ENCODE measurements at regions not wholly inside any gene's neighbourhood (a gene's known extent, or its start where the extent isn't known, plus 50 kb on each side); places are given as distances from the start of the nearest gene placed in this dataset.
"Not testable (repeated sequence)": the region's sequence is repeated elsewhere in the genome, so short reads cannot be mapped to it uniquely, and the experiment has no call there.

GRCh38 chr7:66481229-66481628 lies 147.5 kb upstream of the KCTD7 start:
- peaks cover 0 to 18% (median 2%) of the 10 kb centered on the region in 3 donors for H3K36me3 ChIP-seq (ENCODE audit: control insufficient read depth in 3 of 3, insufficient read depth in 2 of 3, low read depth in 1 of 3, low read length in 3 of 3)
- DNase-seq; H3K27me3 ChIP-seq (ENCODE audit: control insufficient read depth in 3 of 3, insufficient read depth in 3 of 3, low read length in 3 of 3); H3K4me1 ChIP-seq (ENCODE audit: control insufficient read depth in 3 of 3, insufficient read depth in 2 of 3, low read depth in 1 of 3, low read length in 2 of 3); H3K4me3 ChIP-seq (ENCODE audit: low read depth in 1 of 3, low read length in 3 of 3); H3K9me3 ChIP-seq (ENCODE audit: control insufficient read depth in 2 of 2, insufficient read depth in 1 of 2, low read depth in 1 of 2, low read length in 1 of 2); H3K27ac ChIP-seq (ENCODE audit: low read depth in 1 of 3, low read length in 2 of 3); FAIRE-seq: not testable (repeated sequence)
- WGBS, 3 donors: 75 to 89% (median 80%) methylated on average over 1 of the region's 1 CpG

GRCh38 chr7:66489065-66489464 lies 139.6 kb upstream of the KCTD7 start:
- not testable (repeated sequence) for H3K27ac ChIP-seq (ENCODE audit: low read depth in 1 of 3, low read length in 2 of 3); DNase-seq; H3K4me3 ChIP-seq (ENCODE audit: low read depth in 1 of 3, low read length in 3 of 3); H3K4me1 ChIP-seq (ENCODE audit: control insufficient read depth in 3 of 3, insufficient read depth in 2 of 3, low read depth in 1 of 3, low read length in 2 of 3); FAIRE-seq; H3K27me3 ChIP-seq (ENCODE audit: control insufficient read depth in 3 of 3, insufficient read depth in 3 of 3, low read length in 3 of 3); H3K9me3 ChIP-seq (ENCODE audit: control insufficient read depth in 2 of 2, insufficient read depth in 1 of 2, low read depth in 1 of 2, low read length in 1 of 2); H3K36me3 ChIP-seq (ENCODE audit: control insufficient read depth in 3 of 3, insufficient read depth in 2 of 3, low read depth in 1 of 3, low read length in 3 of 3)
- WGBS, 3 donors: 96 to 97% (median 97%) methylated on average over 8 of the region's 8 CpGs

- H3K36me3 ChIP-seq (ENCODE audit: control insufficient read depth in 3 of 3, insufficient read depth in 2 of 3, low read depth in 1 of 3, low read length in 3 of 3); DNase-seq; H3K27me3 ChIP-seq (ENCODE audit: control insufficient read depth in 3 of 3, insufficient read depth in 3 of 3, low read length in 3 of 3); H3K4me1 ChIP-seq (ENCODE audit: control insufficient read depth in 3 of 3, insufficient read depth in 2 of 3, low read depth in 1 of 3, low read length in 2 of 3); H3K4me3 ChIP-seq (ENCODE audit: low read depth in 1 of 3, low read length in 3 of 3); H3K27ac ChIP-seq (ENCODE audit: low read depth in 1 of 3, low read length in 2 of 3); FAIRE-seq; H3K9me3 ChIP-seq (ENCODE audit: control insufficient read depth in 2 of 2, insufficient read depth in 1 of 2, low read depth in 1 of 2, low read length in 1 of 2): not testable (repeated sequence)
- 34 to 93% (median 68%) methylated on average over 2 of the region's 2 CpGs for WGBS, 3 donors
Measured at GRCh38 chr7:66489741-66490140, 138.9 kb upstream of the KCTD7 start.

GRCh38 chr7:66490979-66491378 lies 137.7 kb upstream of the KCTD7 start:
- WGBS, 3 donors: 87 to 98% (median 91%) methylated on average over 7 to 10 of the region's 11 CpGs

GRCh38 chr7:66492405-66492804 lies 136.3 kb upstream of the KCTD7 start:
- Histone ChIP-seq H3K27ac (ENCODE audit: low read depth in 1 of 3, low read length in 2 of 3) (peak overlapping the region in 1 of 3 donors; percentile 86), H3K4me3 (ENCODE audit: low read depth in 1 of 3, low read length in 3 of 3) (peak overlapping the region in 1 of 3 donors; percentile 87)
- H3K27me3 ChIP-seq (ENCODE audit: control insufficient read depth in 3 of 3, insufficient read depth in 3 of 3, low read length in 3 of 3); H3K4me1 ChIP-seq (ENCODE audit: control insufficient read depth in 3 of 3, insufficient read depth in 2 of 3, low read depth in 1 of 3, low read length in 2 of 3); H3K36me3 ChIP-seq (ENCODE audit: control insufficient read depth in 3 of 3, insufficient read depth in 2 of 3, low read depth in 1 of 3, low read length in 3 of 3); DNase-seq; FAIRE-seq; H3K9me3 ChIP-seq (ENCODE audit: control insufficient read depth in 2 of 2, insufficient read depth in 1 of 2, low read depth in 1 of 2, low read length in 1 of 2): not testable (repeated sequence)
- WGBS, 3 donors: 92 to 95% (median 95%) methylated on average over 6 to 7 of the region's 7 CpGs

More at GRCh38 chr7:66490979-66491378, 137.7 kb upstream of the KCTD7 start:
- not testable (repeated sequence) for H3K4me3 ChIP-seq (ENCODE audit: low read depth in 1 of 3, low read length in 3 of 3); DNase-seq; H3K4me1 ChIP-seq (ENCODE audit: control insufficient read depth in 3 of 3, insufficient read depth in 2 of 3, low read depth in 1 of 3, low read length in 2 of 3); H3K9me3 ChIP-seq (ENCODE audit: control insufficient read depth in 2 of 2, insufficient read depth in 1 of 2, low read depth in 1 of 2, low read length in 1 of 2); H3K36me3 ChIP-seq (ENCODE audit: control insufficient read depth in 3 of 3, insufficient read depth in 2 of 3, low read depth in 1 of 3, low read length in 3 of 3); FAIRE-seq; H3K27me3 ChIP-seq (ENCODE audit: control insufficient read depth in 3 of 3, insufficient read depth in 3 of 3, low read length in 3 of 3); H3K27ac ChIP-seq (ENCODE audit: low read depth in 1 of 3, low read length in 2 of 3)

- Histone ChIP-seq H3K4me3 (ENCODE audit: low read depth in 1 of 3, low read length in 3 of 3) (peak overlapping the region; percentile 37 to 87 (median 80)), H3K36me3 (ENCODE audit: control insufficient read depth in 3 of 3, insufficient read depth in 2 of 3, low read depth in 1 of 3, low read length in 3 of 3) (peaks cover 0 to 2% (median 2%) of the 10 kb centered on the region in 3 donors), H3K27ac (ENCODE audit: low read depth in 1 of 3, low read length in 2 of 3) (peak overlapping the region; percentile 86 to 91 (median 87)), H3K9me3 (ENCODE audit: control insufficient read depth in 2 of 2, insufficient read depth in 1 of 2, low read depth in 1 of 2, low read length in 1 of 2) (no peaks in the 10 kb centered on the region), H3K27me3 (ENCODE audit: control insufficient read depth in 3 of 3, insufficient read depth in 3 of 3, low read length in 3 of 3) (no peaks in the 10 kb centered on the region), H3K4me1 (ENCODE audit: control insufficient read depth in 3 of 3, insufficient read depth in 2 of 3, low read depth in 1 of 3, low read length in 2 of 3) (peaks cover 0 to 5% (median 0%) of the 10 kb centered on the region in 3 donors)
- peak; percentile 98 to 99 for DNase-seq
- WGBS, 3 donors: 0% methylated on average over 62 to 68 of the region's 68 CpGs
- no peak for FAIRE-seq
Measured at GRCh38 chr7:66493235-66494205, 135.2 kb upstream of the KCTD7 start.

- H3K36me3 ChIP-seq (ENCODE audit: control insufficient read depth in 3 of 3, insufficient read depth in 2 of 3, low read depth in 1 of 3, low read length in 3 of 3): peaks cover 0 to 2% (median 0%) of the 10 kb centered on the region in 3 donors
- no peak overlapping the region for H3K4me3 ChIP-seq (ENCODE audit: low read depth in 1 of 3, low read length in 3 of 3)
- H3K9me3 ChIP-seq (ENCODE audit: control insufficient read depth in 2 of 2, insufficient read depth in 1 of 2, low read depth in 1 of 2, low read length in 1 of 2): no peaks in the 10 kb centered on the region
- FAIRE-seq: no peak
- H3K4me1 ChIP-seq (ENCODE audit: control insufficient read depth in 3 of 3, insufficient read depth in 2 of 3, low read depth in 1 of 3, low read length in 2 of 3): peaks cover 0 to 5% (median 0%) of the 10 kb centered on the region in 3 donors
- no peak for DNase-seq
- no peaks in the 10 kb centered on the region for H3K27me3 ChIP-seq (ENCODE audit: control insufficient read depth in 3 of 3, insufficient read depth in 3 of 3, low read length in 3 of 3)
- 78 to 85% (median 81%) methylated on average over 5 of the region's 5 CpGs for WGBS, 3 donors
- H3K27ac ChIP-seq (ENCODE audit: low read depth in 1 of 3, low read length in 2 of 3): no peak overlapping the region
Measured at GRCh38 chr7:66497346-66497745, 131.3 kb upstream of the KCTD7 start.

- no peak overlapping the region for H3K4me3 ChIP-seq (ENCODE audit: low read depth in 1 of 3, low read length in 3 of 3)
- WGBS, 3 donors: 85 to 91% (median 88%) methylated on average over 3 of the region's 3 CpGs
- no peaks in the 10 kb centered on the region for H3K4me1 ChIP-seq (ENCODE audit: control insufficient read depth in 3 of 3, insufficient read depth in 2 of 3, low read depth in 1 of 3, low read length in 2 of 3)
- FAIRE-seq: no peak
- H3K36me3 ChIP-seq (ENCODE audit: control insufficient read depth in 3 of 3, insufficient read depth in 2 of 3, low read depth in 1 of 3, low read length in 3 of 3): peaks cover 0 to 2% (median 0%) of the 10 kb centered on the region in 3 donors
- no peaks in the 10 kb centered on the region for H3K9me3 ChIP-seq (ENCODE audit: control insufficient read depth in 2 of 2, insufficient read depth in 1 of 2, low read depth in 1 of 2, low read length in 1 of 2)
- peak in 1 of 2 donors; percentile 64 for DNase-seq
- peaks cover 0 to 9% (median 0%) of the 10 kb centered on the region in 3 donors for H3K27me3 ChIP-seq (ENCODE audit: control insufficient read depth in 3 of 3, insufficient read depth in 3 of 3, low read length in 3 of 3)
- peak overlapping the region in 1 of 3 donors; percentile 40 for H3K27ac ChIP-seq (ENCODE audit: low read depth in 1 of 3, low read length in 2 of 3)
Measured at GRCh38 chr7:66500087-66500486, 128.6 kb upstream of the KCTD7 start.

Measured in small intestine (tissue), 7 donors.